ENCODE measurements at regions not wholly inside any gene's neighbourhood (a gene's known extent, or its start where the extent isn't known, plus 50 kb on each side); places are given as distances from the start of the nearest gene placed in this dataset.

- TF ChIP-seq POLR2A (IDR thresholded peaks at IDR 0.05) (no peak), CTCF (IDR thresholded peaks at IDR 0.05) (no peak)
These were observed 387.6 kb upstream of the TNP1 start for GRCh38 chr2:217247476-217247875.
